Tibial nerve (tissue), 4 donors: ENCODE measurements at regions not wholly inside any gene's neighbourhood (a gene's known extent, or its start where the extent isn't known, plus 50 kb on each side); places are given as distances from the start of the nearest gene placed in this dataset.
"Not testable (repeated sequence)": the region's sequence is repeated elsewhere in the genome, so short reads cannot be mapped to it uniquely, and the experiment has no call there.

ENCODE experiments used
- DNase-seq, 2 donors: peaks; one replicate each; pipeline ENCODE4 v3.0.0-alpha.2; 2019; ENCODE audit warnings: low spot score in 2 of 2
- H3K27ac ChIP-seq, 4 donors: fragments of 200-600 bp; sonication (generic) in 3 of 4; one replicate each; pipeline ENCODE4 v1.5.1; 2017 to 2019; ENCODE audit warnings: mild to moderate bottlenecking in 1 of 4
- H3K27me3 ChIP-seq, 2 donors: fragments of 200-600 bp; sonication (generic) in 1 of 2; one replicate each; pipeline versions ENCODE4 v1.5.1 to v1.6.0; 2017 to 2019
- H3K36me3 ChIP-seq, 3 donors: fragments of 200-600 bp; sonication (generic); one replicate each; pipeline ENCODE4 v1.5.1; 2018 to 2019
- H3K4me1 ChIP-seq, 4 donors: fragments of 200-600 bp; sonication (generic) in 3 of 4; one replicate each; pipeline ENCODE4 v1.5.1; 2017 to 2019
- H3K4me3 ChIP-seq, 4 donors: fragments of 200-600 bp; sonication (generic) in 3 of 4; one replicate each; pipeline ENCODE4 v1.5.1; 2017 to 2019; ENCODE audit warnings: mild to moderate bottlenecking in 1 of 4, moderate library complexity in 1 of 4
- H3K9me3 ChIP-seq, 4 donors: fragments of 200-600 bp; sonication (generic) in 3 of 4; one replicate each; pipeline ENCODE4 v1.5.1; 2017 to 2019
- EP300 ChIP-seq, 2 donors: sonication (generic); formaldehyde crosslinking; IDR thresholded peaks; one replicate each; pipeline ENCODE4 v1.6.1; 2017; ENCODE audit warnings: antibody characterized with exemption in 2 of 2, mild to moderate bottlenecking in 1 of 2
- POLR2A ChIP-seq, 2 donors: fragments of 450-650 bp; IDR thresholded peaks; one replicate each; pipeline ENCODE4 v1.6.1; 2017; ENCODE audit warnings: antibody characterized with exemption in 2 of 2, mild to moderate bottlenecking in 2 of 2, moderate library complexity in 2 of 2
- WGBS, 2 donors: methylation state at CpG; one replicate each; pipeline ENCODE4 v1.1.5; 2018; 5-methylcytosine and 5-hydroxymethylcytosine counted together
- TF ChIP-seq, protein P1 (sequence below), 5 experiments: fragments of 200-600 bp in 3 of 5; fragments of 450-650 bp in 2 of 5; sonication (generic) in 3 of 5; IDR thresholded peaks; one replicate each; pipeline ENCODE4 v1.5.1; 2016 to 2019; ENCODE audit warnings: antibody characterized with exemption in 5 of 5, mild to moderate bottlenecking in 3 of 5, moderate library complexity in 2 of 5

DNA sequence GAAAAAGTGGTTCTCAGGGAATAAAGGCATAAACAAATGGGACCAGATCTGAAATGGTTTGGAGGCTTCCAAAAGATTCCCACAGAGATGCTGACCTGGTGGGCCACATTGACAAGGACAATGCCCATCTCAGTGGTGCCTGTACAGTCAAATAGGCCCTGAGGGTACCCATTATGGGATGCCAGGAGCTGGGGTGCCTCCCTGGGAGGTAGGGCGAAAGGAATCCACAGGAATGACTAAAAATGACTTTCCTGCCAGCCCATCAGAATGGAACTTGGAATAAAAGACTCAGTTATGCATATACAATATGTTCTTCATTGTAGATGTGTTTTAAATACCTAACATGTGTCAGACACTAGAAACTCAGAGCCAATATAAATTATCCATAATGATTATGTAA lies 248.5 kb downstream of the RNF144A start:
- no peak overlapping the region for H3K27ac ChIP-seq
- H3K4me3 ChIP-seq: no peak overlapping the region
- no peaks in the 10 kb centered on the region for H3K4me1 ChIP-seq
- 91 to 100% methylated on average over 1 of the region's 1 CpG for WGBS, 2 donors
- H3K27me3 ChIP-seq: no peaks in the 10 kb centered on the region
- H3K9me3 ChIP-seq: no peaks in the 10 kb centered on the region
- no peak for TF ChIP-seq POLR2A (IDR thresholded peaks at IDR 0.05)
- TF ChIP-seq, protein P1, sequence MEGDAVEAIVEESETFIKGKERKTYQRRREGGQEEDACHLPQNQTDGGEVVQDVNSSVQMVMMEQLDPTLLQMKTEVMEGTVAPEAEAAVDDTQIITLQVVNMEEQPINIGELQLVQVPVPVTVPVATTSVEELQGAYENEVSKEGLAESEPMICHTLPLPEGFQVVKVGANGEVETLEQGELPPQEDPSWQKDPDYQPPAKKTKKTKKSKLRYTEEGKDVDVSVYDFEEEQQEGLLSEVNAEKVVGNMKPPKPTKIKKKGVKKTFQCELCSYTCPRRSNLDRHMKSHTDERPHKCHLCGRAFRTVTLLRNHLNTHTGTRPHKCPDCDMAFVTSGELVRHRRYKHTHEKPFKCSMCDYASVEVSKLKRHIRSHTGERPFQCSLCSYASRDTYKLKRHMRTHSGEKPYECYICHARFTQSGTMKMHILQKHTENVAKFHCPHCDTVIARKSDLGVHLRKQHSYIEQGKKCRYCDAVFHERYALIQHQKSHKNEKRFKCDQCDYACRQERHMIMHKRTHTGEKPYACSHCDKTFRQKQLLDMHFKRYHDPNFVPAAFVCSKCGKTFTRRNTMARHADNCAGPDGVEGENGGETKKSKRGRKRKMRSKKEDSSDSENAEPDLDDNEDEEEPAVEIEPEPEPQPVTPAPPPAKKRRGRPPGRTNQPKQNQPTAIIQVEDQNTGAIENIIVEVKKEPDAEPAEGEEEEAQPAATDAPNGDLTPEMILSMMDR (IDR thresholded peaks at IDR 0.05): no peak
- no peak for TF ChIP-seq EP300 (IDR thresholded peaks at IDR 0.05)
- H3K36me3 ChIP-seq: no peaks in the 10 kb centered on the region
- no peak for DNase-seq

GRCh38 chr2:7167801-7168411 lies 250.7 kb downstream of the RNF144A start:
- no peak for DNase-seq
- H3K9me3 ChIP-seq: no peaks in the 10 kb centered on the region
- H3K4me3 ChIP-seq: no peak overlapping the region
- no peaks in the 10 kb centered on the region for H3K36me3 ChIP-seq
- no peaks in the 10 kb centered on the region for H3K4me1 ChIP-seq
- no peak for TF ChIP-seq POLR2A (IDR thresholded peaks at IDR 0.05)
- TF ChIP-seq, protein P1 (IDR thresholded peaks at IDR 0.05): no peak
- no peak for TF ChIP-seq EP300 (IDR thresholded peaks at IDR 0.05)
- no peak overlapping the region for H3K27ac ChIP-seq
- H3K27me3 ChIP-seq: no peaks in the 10 kb centered on the region
- WGBS, 2 donors: 61 to 64% methylated on average over 6 of the region's 6 CpGs

GRCh38 chr2:7169593-7169992 lies 252.4 kb downstream of the RNF144A start:
- H3K36me3 ChIP-seq: no peaks in the 10 kb centered on the region
- H3K27ac ChIP-seq: no peak overlapping the region
- no peaks in the 10 kb centered on the region for H3K9me3 ChIP-seq
- no peak overlapping the region for H3K4me3 ChIP-seq
- no peak for DNase-seq
- no peak for TF ChIP-seq POLR2A (IDR thresholded peaks at IDR 0.05)
- TF ChIP-seq, protein P1 (IDR thresholded peaks at IDR 0.05): no peak
- TF ChIP-seq EP300 (IDR thresholded peaks at IDR 0.05): no peak
- H3K27me3 ChIP-seq: no peaks in the 10 kb centered on the region
- no peaks in the 10 kb centered on the region for H3K4me1 ChIP-seq
- 83 to 90% methylated on average over 6 of the region's 6 CpGs for WGBS, 2 donors

- WGBS, 2 donors: 93 to 99% methylated on average over 17 of the region's 17 CpGs
- H3K27me3 ChIP-seq, H3K9me3 ChIP-seq, H3K36me3 ChIP-seq, H3K27ac ChIP-seq, DNase-seq, H3K4me3 ChIP-seq: not testable (repeated sequence)
- H3K4me1 ChIP-seq: peaks cover 0 to 12% (median 0%) of the 10 kb centered on the region in 4 donors
Observed at GRCh38 chr2:7178996-7179395, 261.8 kb downstream of the RNF144A start.

DNA sequence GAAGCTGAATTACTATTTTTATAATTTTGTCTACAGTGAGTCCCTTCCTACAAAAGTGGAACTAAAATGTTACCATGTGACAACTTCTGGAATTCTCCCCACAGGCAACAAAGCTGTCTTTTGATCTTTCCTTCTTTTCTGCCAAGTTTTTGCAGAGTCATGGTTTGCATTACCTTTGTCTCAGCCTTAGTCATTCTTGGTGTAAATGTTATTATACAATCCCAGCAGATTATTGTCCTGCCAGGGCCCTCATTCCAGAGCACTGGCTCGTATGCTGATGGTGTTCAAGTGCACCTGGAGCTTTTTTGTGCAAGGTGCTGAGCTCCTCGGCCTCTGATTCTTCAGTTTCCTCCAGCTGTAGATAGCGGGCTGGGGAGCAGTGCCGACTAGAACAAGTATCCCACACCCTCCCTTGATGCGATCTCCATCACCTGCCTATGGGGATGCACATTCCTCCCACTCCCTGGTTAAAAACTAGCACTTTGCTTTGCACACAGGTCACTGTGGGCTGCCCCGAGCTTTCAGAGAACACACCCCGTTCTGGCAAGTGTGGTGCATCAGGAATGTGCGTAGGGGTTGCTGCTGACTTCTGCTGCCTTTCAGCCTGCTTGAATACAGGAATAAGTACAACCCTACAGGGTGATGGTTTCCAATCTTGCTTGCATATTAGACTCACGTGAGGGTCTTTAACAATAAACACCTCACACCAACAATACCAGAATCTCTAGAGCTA lies 263.6 kb downstream of the RNF144A start:
- no peak for DNase-seq
- TF ChIP-seq POLR2A (IDR thresholded peaks at IDR 0.05): no peak
- no peak for TF ChIP-seq EP300 (IDR thresholded peaks at IDR 0.05)
- TF ChIP-seq, protein P1 (IDR thresholded peaks at IDR 0.05): no peak
- Histone ChIP-seq H3K4me3 (no peak overlapping the region), H3K9me3 (no peaks in the 10 kb centered on the region), H3K36me3 (no peaks in the 10 kb centered on the region), H3K27ac (no peak overlapping the region), H3K27me3 (no peaks in the 10 kb centered on the region), H3K4me1 (peaks cover 0 to 12% (median 0%) of the 10 kb centered on the region in 4 donors)
- WGBS, 2 donors: 32 to 44% methylated on average over 9 of the region's 9 CpGs
